GM18502 (cell line): ENCODE measurements at regions not wholly inside any gene's neighbourhood (a gene's known extent, or its start where the extent isn't known, plus 50 kb on each side); places are given as distances from the start of the nearest gene placed in this dataset.

ENCODE experiments used
- ATAC-seq: cut with Tn5 transposase; IDR thresholded peaks from one replicate; pipeline ENCODE4 v1.9.1; 2021; ENCODE audit warnings: mild to moderate bottlenecking; ENCODE audit not compliant: unreplicated experiment, poor library complexity

- no peak for ATAC-seq
Observed at GRCh38 chr5:124593952-124594351, 152.5 kb downstream of the ZNF608 start.

- no peak for ATAC-seq
Observed at GRCh38 chr5:124592891-124593290, 153.5 kb downstream of the ZNF608 start.

DNA sequence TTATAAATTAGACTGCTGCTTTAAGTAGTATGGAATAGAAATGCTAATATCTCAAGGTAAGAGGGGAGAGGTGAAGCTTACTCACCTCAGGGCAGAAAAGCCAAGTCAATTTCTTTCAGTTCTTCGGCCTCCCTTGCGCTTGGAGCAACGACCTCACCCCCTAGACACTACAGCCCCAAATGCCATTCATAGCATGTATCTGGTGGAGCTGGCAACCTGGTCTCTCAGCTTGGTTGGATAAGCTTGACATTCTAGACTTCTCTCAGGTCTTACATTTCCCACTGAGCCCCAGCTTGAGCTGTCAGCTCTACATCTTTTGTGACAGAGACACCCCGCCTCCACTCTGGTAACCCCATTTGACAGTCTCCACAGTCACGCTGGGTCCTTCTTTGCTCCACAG, 154.9 kb downstream of the ZNF608 start:
- no peak for ATAC-seq

- no peak for ATAC-seq
Observed at GRCh38 chr5:124590686-124591085, 155.8 kb downstream of the ZNF608 start.

- no peak for ATAC-seq
Observed at GRCh38 chr5:124587280-124587679, 159.2 kb downstream of the ZNF608 start.

- no peak for ATAC-seq
Observed at GRCh38 chr5:124584991-124585715, 161.3 kb downstream of the ZNF608 start.

DNA sequence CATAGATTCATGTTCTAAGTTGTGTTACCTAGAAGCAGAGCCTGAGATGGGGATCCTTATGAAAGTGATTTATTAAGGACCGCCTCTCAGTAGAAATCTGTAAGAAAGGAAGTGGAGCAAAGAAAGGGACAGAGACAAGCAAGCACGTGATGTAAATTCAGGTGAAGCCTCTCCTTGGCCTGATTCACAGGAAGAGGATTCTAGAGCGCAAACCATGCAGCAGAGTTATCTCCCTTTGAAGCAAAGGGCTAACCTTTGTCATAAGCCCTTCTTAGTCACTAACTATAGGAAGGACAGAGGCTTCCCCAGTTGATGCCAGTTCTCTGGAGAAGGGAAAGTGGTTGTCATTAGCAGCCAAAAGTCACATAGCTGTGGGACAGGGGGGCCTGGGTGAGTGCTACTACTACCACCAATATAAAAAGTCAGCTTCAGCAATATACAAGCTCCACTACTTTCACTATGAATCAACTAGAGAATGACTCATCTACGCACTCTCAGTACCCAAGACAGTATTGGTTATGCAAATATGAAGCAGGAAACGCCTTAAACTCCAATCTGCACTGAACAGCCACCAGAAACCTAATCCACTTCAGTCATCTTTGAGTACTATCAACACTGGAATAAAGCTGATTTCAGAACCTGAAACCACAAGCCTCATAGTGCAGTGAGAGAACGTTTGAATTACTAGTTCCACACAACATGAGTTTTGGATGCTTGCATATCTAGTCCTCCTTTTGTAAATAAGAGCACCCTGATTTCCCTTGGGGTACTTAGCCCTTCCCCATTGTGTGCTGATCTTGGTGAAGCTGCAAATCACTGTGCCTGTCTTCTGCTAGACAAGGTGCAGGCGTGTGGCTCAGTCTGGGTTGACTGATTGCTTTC, 162.7 kb downstream of the ZNF608 start:
- ATAC-seq: peak; percentile 99

DNA sequence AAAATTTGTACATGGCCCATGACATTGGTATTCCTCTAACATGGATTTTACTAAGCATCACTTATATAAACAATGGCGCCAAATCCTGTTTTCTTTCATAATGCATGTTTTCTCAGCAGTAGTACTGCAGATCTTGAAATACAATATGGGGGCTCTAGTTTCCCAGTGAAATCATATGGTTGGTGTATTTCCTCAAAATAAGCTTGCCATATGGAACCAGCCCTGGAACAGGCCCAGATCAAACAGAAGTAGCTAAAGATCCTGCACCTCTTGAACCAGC, 163.9 kb downstream of the ZNF608 start:
- ATAC-seq: no peak

DNA sequence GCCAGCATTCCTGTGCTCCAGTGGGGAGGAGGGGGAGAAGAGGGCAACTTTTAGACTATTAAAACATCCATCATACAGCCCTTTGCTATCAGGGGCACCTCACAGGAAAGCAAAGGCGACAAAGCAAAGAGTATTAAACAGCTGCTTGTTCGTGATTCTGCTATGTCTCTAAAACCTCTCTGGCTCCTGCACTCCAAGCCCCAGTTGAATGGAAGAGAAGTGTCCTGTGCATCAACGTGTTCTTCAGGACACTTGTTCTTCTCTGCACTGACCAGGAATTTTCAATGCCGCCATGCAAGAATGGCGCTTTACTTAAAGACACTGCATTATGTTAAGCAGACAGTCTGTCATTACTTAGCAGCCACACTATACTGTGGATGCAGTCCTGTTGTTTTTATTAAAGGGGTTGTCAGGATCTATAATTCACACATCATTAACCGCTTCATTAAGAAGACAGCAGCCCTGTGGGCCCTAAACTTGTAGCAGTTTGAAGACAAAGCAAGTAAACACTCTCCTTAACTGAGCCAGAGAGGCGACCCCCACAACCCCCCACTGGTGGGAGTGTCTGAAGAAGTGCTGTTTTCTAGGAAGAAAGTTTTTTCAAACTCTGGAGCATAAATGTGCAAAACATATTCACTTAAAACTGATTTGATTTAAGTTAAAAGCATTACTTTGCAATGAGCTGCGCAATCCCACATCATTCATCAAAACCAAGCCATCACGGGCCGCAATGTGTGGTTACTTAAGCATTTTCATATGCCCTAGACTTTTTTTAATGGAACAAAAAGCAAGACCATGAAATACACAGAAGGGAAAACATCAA, 164.5 kb downstream of the ZNF608 start:
- no peak for ATAC-seq

- no peak for ATAC-seq
Observed at GRCh38 chr5:124580925-124581737, 165.3 kb downstream of the ZNF608 start.

DNA sequence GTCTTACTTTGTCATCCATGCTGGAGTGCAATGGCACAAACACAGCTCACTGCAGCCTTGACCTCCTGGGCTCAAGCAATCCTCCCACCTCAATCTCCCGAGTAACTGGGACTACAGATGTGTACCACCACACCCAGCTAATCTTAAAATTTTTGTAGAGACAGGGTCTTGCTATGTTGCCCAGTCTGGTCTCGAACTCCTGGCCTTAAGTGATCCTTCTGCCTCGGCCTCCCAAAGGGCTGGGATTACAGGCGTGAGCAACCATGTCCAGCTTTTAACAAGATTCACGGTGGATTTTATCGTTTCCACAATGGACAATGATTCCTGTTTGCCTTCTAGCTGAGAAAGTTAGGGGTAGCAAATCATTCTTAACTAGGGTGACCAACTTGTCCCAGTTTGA, 165.9 kb downstream of the ZNF608 start:
- no peak for ATAC-seq

GRCh38 chr5:124576848-124577409, 169.5 kb downstream of the ZNF608 start:
- peak; percentile 92 for ATAC-seq

DNA sequence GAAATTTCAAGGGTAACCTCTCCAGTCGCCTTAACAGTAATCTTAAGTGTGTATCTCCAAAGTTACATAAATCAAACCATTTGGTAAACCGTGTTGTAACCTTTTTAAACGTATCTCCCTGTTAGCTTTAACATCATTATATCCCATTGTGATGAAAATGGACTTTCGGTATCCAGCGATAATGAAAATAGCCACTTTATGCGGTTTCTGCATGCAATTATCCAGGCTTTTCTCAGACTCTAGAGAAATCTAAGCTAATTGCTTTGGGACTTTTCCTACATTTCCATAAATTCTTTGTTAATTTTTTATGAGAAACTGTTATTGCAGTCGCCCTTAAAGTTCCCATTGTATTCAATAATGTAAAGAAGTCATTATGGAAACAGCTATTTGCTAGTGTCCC, 170.7 kb downstream of the ZNF608 start:
- no peak for ATAC-seq

GRCh38 chr5:124574521-124575436, 171.7 kb downstream of the ZNF608 start:
- no peak for ATAC-seq

- ATAC-seq: no peak
Observed at GRCh38 chr5:124572971-124573370, 173.5 kb downstream of the ZNF608 start.

DNA sequence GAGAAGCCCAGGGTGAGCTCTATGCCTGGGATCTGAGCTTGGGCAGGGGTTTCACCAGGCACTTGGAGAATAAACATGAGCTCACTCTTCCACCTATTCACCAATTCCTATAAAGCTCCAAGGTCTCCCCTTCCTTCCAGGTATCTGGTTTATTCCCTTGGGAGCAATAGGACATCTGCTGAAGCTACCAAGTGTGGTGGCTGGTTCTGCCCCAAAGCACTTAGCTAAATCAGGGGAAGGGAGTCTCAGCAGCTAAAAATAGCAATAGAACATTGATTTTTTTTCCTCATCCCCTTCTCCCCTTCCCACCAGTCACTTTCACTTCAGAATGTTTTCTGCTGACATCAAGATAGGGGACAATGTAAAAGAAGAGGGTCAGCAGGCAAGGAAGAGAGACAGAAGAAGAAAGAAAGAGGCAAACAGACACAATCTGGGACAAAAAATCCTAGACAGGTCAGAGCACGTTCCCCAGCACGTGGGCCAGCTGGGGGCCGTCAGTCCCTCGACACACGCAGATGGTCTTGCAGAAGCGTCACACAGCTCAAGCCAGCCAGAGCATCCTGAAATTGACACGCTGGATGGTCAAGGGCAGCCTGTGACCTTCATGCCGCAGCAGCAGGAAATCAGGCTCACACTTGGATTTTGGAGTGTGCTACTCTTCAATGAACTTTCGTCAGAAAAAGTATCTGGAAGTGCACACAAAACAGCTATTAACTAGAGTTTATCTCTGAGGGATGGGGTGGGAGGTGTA, 176.0 kb downstream of the ZNF608 start:
- ATAC-seq: no peak

- no peak for ATAC-seq
Observed at GRCh38 chr5:124566875-124567450, 179.5 kb downstream of the ZNF608 start.

DNA sequence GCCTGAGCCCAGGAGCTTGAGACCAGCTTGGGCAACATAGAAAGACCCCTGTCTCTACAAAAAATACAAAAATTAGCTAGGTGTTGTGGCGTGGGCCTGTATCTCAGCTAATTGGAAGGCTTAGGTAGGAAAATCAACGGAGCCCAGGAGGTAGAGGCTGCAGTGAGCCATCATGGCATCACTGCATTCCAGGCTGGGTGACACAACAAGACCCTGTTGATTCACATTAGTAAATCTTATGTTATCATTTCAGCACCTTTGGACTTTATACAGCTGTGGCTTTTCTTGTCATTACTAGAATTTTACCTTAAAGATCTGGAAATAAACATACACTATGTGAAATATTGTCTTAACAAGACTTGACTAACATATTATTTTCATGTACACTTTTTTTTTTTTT, 185.0 kb downstream of the ZNF608 start:
- no peak for ATAC-seq
